GM08714 (cell line): ENCODE measurements at regions not wholly inside any gene's neighbourhood (a gene's known extent, or its start where the extent isn't known, plus 50 kb on each side); places are given as distances from the start of the nearest gene placed in this dataset.
"Not testable (repeated sequence)": the region's sequence is repeated elsewhere in the genome, so short reads cannot be mapped to it uniquely, and the experiment has no call there.

ENCODE experiments used
- H3K4me3 ChIP-seq: fragments of 200-500 bp; sonication (Bioruptor generic); 2 replicates; pipeline ENCODE4 v1.5.1; 2014; ENCODE audit warnings: mild to moderate bottlenecking, low read length, inconsistent platforms
- ZNF274 ChIP-seq: IDR thresholded peaks from 2 replicates; pipeline ENCODE4 v1.6.1; 2012; ENCODE audit warnings: mild to moderate bottlenecking, low read depth, low read length

DNA sequence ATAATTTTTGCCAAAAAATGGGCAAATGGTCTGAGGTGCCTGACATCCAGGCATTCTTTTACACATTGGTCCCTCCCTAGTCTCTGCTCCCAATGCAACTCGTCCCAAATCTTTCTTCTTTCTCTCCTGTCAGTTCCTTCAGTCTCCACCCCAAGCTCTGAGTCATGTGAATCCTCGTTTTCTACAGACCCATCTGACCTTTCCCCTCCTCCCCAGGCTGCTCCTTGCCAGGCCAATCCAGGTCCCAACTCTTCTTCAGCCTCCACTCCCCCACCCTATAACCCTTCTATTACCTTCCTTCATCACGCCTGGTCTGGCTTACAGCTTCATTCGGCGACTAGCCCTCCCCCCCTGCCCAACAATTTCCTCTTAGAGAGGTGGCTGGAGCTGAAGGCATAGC lies 55.3 kb downstream of the BBS10 start:
- not testable (repeated sequence) for H3K4me3 ChIP-seq

GRCh38 chr12:76292305-76292704 lies 55.9 kb downstream of the BBS10 start:
- not testable (repeated sequence) for H3K4me3 ChIP-seq

DNA sequence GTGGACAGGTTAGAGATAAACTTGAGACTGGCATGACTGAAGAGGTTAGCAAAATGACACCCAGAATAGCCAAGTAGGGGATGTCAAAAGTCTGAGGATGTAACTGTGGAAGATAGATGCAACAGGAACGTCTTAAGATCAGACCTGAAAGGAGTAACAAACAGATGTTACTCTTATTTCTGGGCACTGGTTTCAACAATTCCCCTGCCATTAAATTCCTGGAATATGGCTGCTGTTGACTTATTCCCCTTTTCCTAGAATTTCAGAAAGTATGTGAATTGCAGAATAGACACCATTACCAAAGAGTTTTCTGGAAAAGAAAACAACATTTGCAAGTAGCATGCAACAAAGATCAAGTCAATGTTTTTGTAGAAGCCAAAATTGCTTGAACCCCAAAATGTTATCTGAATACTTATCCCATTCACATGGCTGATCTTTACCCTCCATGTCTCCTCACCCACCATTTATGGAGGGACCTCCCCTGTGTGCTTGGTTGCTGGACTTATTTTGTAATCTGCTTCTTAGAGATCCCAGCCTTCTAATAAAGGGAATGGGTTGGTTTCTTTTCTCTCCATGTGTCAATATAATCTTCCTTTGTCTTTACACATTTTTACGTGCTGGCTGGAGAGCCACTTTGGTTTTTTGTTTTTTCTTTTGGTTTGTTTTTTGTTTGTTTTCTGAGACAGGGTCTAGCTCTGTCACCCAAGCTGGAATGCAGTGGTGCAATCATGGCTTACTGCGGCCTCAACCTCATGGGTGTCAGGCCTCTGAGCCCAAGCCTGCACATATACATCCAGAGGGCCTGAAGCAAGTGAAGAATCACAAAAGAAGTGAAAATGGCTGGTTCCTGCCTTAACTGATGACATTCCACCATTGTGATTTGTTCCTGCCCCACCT lies 57.0 kb downstream of the BBS10 start:
- H3K4me3 ChIP-seq: no peak overlapping the region
- TF ChIP-seq ZNF274: no peak

GRCh38 chr12:76288218-76288617 lies 60.0 kb downstream of the BBS10 start:
- H3K4me3 ChIP-seq: no peak overlapping the region
- no peak for TF ChIP-seq ZNF274

GRCh38 chr12:76284816-76285750 lies 63.1 kb downstream of the BBS10 start:
- no peak for TF ChIP-seq ZNF274
- no peak overlapping the region for H3K4me3 ChIP-seq

DNA sequence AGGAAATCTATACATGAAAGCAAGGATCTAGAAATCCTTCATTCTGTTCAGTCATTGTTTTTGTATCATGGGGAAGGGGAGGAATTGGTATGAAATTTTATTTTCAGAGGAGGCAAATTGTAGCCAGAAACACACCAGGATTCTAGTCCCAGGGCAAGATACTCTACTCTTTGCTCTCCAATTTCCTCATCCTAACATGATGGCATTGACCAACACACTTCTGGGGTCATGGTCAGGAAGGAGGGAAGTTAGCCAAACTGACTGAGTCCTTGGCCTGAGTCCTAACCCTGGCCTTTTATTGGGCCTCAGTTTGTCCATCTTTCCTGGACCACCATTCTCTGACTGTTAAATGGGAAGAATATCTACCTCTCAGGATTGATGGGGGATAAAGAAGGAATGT lies 65.5 kb downstream of the BBS10 start:
- H3K4me3 ChIP-seq: no peak overlapping the region
- no peak for TF ChIP-seq ZNF274

DNA sequence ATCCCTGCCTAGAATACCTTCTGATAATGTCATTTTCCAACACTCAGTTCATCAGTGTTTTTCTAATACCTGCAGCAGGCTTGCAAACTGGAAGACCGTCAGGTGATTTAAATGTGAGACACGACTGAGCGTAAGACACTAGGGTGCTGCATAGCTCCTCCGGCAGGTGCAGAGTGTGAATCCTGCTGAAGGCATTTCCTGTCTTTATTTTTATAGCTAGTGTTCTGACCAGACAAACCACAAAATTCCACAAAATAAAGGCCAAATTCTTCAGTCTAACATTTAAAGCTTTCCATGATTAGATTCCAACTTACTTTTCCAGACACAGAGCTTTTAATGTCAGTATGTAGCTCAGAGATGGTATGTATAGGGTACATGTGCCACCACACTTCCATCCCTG lies 70.7 kb downstream of the BBS10 start:
- H3K4me3 ChIP-seq: no peak overlapping the region
- TF ChIP-seq ZNF274: no peak

- no peak overlapping the region for H3K4me3 ChIP-seq
- TF ChIP-seq ZNF274: no peak
Measured at GRCh38 chr12:76276499-76277151, 71.6 kb downstream of the BBS10 start.

DNA sequence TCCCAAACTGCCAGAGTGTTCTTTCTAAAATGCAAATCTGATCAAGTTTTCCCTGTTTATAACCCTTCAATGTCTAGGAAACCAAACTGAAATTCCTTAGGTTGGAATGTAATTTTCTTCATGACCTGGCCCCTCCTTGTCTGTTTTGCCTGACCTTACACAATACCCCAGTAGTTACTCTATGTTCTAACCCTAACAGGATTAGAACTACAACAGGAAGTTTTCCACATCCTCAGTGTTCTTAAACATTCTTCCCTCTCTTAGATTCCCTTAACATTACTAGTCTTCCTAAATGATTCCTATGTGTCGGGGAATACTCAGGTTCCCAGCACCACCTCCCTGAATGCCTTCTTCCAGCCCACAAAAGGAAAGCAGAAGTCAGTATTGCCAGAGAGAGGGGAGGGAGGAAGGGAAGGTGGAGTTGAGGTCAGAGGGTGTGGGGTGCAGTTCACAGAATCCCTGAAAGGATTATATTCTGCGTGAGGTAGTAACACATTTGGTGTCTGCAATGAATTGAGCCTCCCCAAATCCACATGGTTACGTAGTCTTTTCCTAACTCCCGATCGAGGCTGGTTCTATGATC lies 72.6 kb downstream of the BBS10 start:
- H3K4me3 ChIP-seq: no peak overlapping the region
- no peak for TF ChIP-seq ZNF274

DNA sequence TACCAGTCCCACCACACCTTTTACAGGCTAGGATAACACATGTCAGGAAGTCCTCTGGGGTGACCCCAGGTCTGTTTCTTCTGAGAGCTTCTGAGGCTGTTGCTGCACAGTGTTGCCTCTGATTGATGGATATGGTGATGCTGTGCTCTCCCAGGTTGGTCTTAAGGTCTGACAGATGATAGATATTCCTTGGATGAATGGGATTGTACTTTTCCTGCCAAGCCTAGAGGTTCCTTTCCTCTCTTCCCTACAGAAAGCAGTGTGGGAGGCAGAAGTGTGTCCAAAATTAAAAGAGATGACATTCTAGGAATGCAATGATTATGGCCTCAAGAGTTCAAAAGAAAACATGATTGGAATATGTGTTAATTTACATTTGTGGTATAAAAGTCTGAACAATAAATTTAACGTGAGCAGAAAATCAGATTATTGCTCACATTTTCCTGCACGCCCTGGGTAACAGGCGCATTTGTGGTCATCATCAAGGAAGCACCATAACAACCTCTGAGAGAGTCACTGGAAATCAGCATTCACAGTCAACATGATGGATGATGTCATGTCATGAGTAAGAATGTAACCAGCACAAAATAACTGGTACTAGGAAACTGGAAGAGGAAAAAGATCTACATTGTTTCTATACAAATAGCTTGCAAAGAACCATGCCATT lies 73.7 kb downstream of the BBS10 start:
- no peak for TF ChIP-seq ZNF274
- no peak overlapping the region for H3K4me3 ChIP-seq

DNA sequence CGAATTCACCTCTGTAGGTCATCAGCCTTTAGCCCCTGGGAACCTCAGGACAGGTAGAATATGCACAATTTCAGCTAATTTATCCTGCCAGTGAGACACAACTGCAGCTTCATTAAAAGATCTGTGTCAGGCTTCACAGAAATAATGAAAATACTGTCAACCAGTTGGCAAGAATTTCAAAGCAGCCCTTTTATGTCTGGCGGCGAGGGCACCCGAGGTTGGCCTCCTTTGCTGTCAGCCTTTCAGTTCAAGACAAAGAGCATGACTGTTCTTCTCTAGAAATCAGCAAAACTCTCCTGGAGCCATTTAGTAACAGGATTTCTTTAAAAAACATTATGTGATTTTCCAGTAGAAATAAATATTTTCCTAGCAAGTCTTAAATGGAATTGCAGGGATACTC lies 75.9 kb downstream of the BBS10 start:
- no peak overlapping the region for H3K4me3 ChIP-seq

DNA sequence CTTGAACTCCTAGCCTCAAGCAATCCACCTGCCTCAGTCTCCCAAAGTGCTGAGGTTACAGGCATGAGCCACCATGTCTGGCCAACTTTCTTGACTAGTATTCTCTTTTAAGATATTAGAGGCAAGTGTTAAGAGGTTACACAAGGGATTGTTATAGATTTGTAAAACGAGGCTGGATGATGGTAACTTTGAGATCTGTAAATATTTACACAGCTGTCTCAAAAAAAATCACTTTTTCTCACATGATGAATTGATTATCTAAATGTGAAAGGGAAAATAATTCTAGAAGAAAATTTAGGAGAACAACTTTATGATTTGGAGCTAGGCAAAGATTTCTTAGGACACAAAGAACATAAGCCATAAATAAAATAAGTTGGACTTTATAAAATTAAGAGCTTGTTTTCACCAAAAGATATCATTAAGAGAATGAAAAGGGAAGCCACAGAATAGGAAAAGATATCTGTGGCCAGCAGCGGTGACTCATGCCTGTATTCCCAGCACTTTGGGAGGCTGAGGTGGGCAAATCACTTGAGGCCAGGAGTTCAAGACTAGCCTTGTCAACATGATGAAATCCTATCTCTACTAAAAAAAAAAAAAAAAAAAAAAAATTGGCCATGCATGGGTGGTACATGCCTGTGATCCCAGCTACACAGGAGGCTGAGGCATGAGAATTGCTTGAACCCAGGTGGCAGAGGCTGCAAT lies 77.4 kb downstream of the BBS10 start:
- TF ChIP-seq ZNF274: no peak
- H3K4me3 ChIP-seq: no peak overlapping the region

More for the DNA sequence above, 75.9 kb downstream of the BBS10 start:
- TF ChIP-seq ZNF274: no peak

- H3K4me3 ChIP-seq: no peak overlapping the region
Measured at GRCh38 chr12:76268267-76268666, 79.9 kb downstream of the BBS10 start.

More at GRCh38 chr12:76268267-76268666, 79.9 kb downstream of the BBS10 start:
- no peak for TF ChIP-seq ZNF274
